ENCODE measurements at regions not wholly inside any gene's neighbourhood (a gene's known extent, or its start where the extent isn't known, plus 50 kb on each side); places are given as distances from the start of the nearest gene placed in this dataset.

GRCh38 chr14:54192610-54193009, 204.2 kb upstream of the CDKN3 start:
- Histone ChIP-seq H3K79me2 (ENCODE audit: control insufficient read depth in 1 of 2, insufficient read depth in 2 of 2, low read length in 2 of 2) (no peaks in the 10 kb centered on the region), H3K23ac (ENCODE audit: insufficient read length) (no peak overlapping the region), H3K4me3 (ENCODE audit: extremely low read depth in 1 of 4, insufficient read depth in 2 of 4, low read depth in 3 of 4, low read length in 4 of 4) (no peak overlapping the region), H2BK5ac (ENCODE audit: low read depth, low read length) (no peak overlapping the region), H3K4ac (replicated peaks; ENCODE audit: insufficient read length, low read depth, low read length) (no peak overlapping the region), H3K4me1 (replicated peaks in 1 of 4; ENCODE audit: control insufficient read depth in 3 of 4, insufficient read depth in 4 of 4, low read length in 3 of 4) (no peaks in the 10 kb centered on the region), H4K5ac (ENCODE audit: insufficient read length, low read depth, low read length) (no peak overlapping the region), H3K27ac (ENCODE audit: low read depth, low read length) (no peak overlapping the region), H2AFZ (ENCODE audit: low read length) (no peak overlapping the region), H3K9ac (replicated peaks in 1 of 4; ENCODE audit: extremely low read depth in 1 of 4, low read depth in 3 of 4, low read length in 3 of 4) (no peak overlapping the region), H3K56ac (replicated peaks; ENCODE audit: insufficient read length, low read depth, low read length) (no peak overlapping the region), H2BK120ac (replicated peaks; ENCODE audit: low read depth, low read length) (no peak overlapping the region), H4K91ac (replicated peaks; ENCODE audit: insufficient read length, low read length) (no peak overlapping the region), H3K27me3 (replicated peaks in 1 of 4; ENCODE audit: control insufficient read depth in 3 of 4, extremely low read depth in 1 of 4, insufficient read depth in 3 of 4, low read length in 3 of 4) (no peaks in the 10 kb centered on the region), H2AK5ac (ENCODE audit: low read depth, low read length) (no peak overlapping the region), H4K8ac (ENCODE audit: extremely low read depth, insufficient read depth, low read length) (no peak overlapping the region), H3K4me2 (ENCODE audit: insufficient read depth in 1 of 2, low read depth in 2 of 2, low read length in 2 of 2) (no peak overlapping the region), H3K9me3 (ENCODE audit: insufficient read depth in 2 of 2, low read depth in 1 of 2, low read length in 1 of 2) (no peaks in the 10 kb centered on the region), H3K14ac (ENCODE audit: insufficient read length) (no peak overlapping the region), H3K36me3 (ENCODE audit: control insufficient read depth in 2 of 4, insufficient read depth in 4 of 4, low read length in 3 of 4) (no peaks in the 10 kb centered on the region), H3K79me1 (ENCODE audit: low read depth, low read length) (no peaks in the 10 kb centered on the region), H3K18ac (ENCODE audit: extremely low read depth, low read length) (no peak overlapping the region), H4K20me1 (replicated peaks in 1 of 2; ENCODE audit: control insufficient read depth in 1 of 2, insufficient read depth in 2 of 2, low read length in 2 of 2) (no peaks in the 10 kb centered on the region), H3K23me2 (ENCODE audit: low read depth, low read length) (no peaks in the 10 kb centered on the region), H2BK20ac (ENCODE audit: low read length) (no peak overlapping the region), H2BK15ac (ENCODE audit: low read length) (no peak overlapping the region), H2BK12ac (ENCODE audit: low read depth, low read length) (peak overlapping the region; percentile 19; the same call in 1 of the 2 replicates)
- DNase-seq (ENCODE audit: low read depth in 1 of 2, low spot score in 2 of 2) (no peak), FAIRE-seq (no peak)
- 72% methylated on average over 2 of the region's 2 CpGs; no CpG with 5 or more reads in 1 of the 2 experiments for WGBS, 2 experiments (ENCODE audit: extremely low coverage in 1 of 2, insufficient coverage in 1 of 2, insufficient read length in 1 of 2, insufficient replicate concordance in 2 of 2, low coverage in 1 of 2, low lambda C conversion rate in 2 of 2, missing lambda C conversion rate in 1 of 2)
- ChIA-PET POLR2A (ENCODE audit: partially characterized antibody) (no interaction called here), CTCF (ENCODE audit: partially characterized antibody) (interaction anchor here (0.6 to 1.1 kb wide), 2 partner anchors 14 to 138 kb away, joined by 3 read pairs; no protein-coding TSS in a partner anchor)
- TF ChIP-seq MAX (IDR thresholded peaks at IDR 0.05) (no peak), POU5F1 (IDR thresholded peaks at IDR 0.05; ENCODE audit: low read depth, low read length) (no peak), KDM1A (IDR thresholded peaks at IDR 0.05; ENCODE audit: borderline replicate concordance, low read length) (no peak), SIRT6 (IDR thresholded peaks at IDR 0.05; ENCODE audit: low read length) (no peak), HDAC6 (IDR thresholded peaks at IDR 0.05; ENCODE audit: low read depth, low read length) (no peak), RAD21 (IDR thresholded peaks at IDR 0.05 in 1 of 2, conservative IDR thresholded peaks at IDR 0.05 in 1 of 2; ENCODE audit: low read depth in 2 of 2, low read length in 2 of 2) (peak in 1 of 2 experiments; percentile 18; a peak in 1 of 4 replicates)
- TF ChIP-seq, protein P1, sequence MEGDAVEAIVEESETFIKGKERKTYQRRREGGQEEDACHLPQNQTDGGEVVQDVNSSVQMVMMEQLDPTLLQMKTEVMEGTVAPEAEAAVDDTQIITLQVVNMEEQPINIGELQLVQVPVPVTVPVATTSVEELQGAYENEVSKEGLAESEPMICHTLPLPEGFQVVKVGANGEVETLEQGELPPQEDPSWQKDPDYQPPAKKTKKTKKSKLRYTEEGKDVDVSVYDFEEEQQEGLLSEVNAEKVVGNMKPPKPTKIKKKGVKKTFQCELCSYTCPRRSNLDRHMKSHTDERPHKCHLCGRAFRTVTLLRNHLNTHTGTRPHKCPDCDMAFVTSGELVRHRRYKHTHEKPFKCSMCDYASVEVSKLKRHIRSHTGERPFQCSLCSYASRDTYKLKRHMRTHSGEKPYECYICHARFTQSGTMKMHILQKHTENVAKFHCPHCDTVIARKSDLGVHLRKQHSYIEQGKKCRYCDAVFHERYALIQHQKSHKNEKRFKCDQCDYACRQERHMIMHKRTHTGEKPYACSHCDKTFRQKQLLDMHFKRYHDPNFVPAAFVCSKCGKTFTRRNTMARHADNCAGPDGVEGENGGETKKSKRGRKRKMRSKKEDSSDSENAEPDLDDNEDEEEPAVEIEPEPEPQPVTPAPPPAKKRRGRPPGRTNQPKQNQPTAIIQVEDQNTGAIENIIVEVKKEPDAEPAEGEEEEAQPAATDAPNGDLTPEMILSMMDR (IDR thresholded peaks at IDR 0.05; ENCODE audit: control extremely low read depth in 1 of 3, insufficient read depth in 1 of 3, low read depth in 1 of 3, low read length in 3 of 3): peak in 1 of 3 experiments; percentile 1; a peak in 1 of 4 replicates
